ENCODE measurements at regions not wholly inside any gene's neighbourhood (a gene's known extent, or its start where the extent isn't known, plus 50 kb on each side); places are given as distances from the start of the nearest gene placed in this dataset.

- H3K79me2 ChIP-seq (ENCODE audit: insufficient read depth, low read length): no peaks in the 10 kb centered on the region
- no peaks in the 10 kb centered on the region for H3K36me3 ChIP-seq (ENCODE audit: insufficient read depth, low read length)
- H3K27me3 ChIP-seq (ENCODE audit: insufficient read depth, low read length): no peaks in the 10 kb centered on the region
- no peak overlapping the region for H3K9ac ChIP-seq (ENCODE audit: low read length)
- H3K27ac ChIP-seq (ENCODE audit: low read depth, low read length, poor library complexity, severe bottlenecking): no peak overlapping the region
- no peaks in the 10 kb centered on the region for H4K20me1 ChIP-seq (ENCODE audit: insufficient read depth, low read length)
- no peaks in the 10 kb centered on the region for H3K9me2 ChIP-seq (ENCODE audit: low read depth, low read length)
- H3K9me3 ChIP-seq (ENCODE audit: low read length): no peaks in the 10 kb centered on the region
- no peak overlapping the region for H3K4me2 ChIP-seq (ENCODE audit: low read length)
- H3F3A ChIP-seq (ENCODE audit: insufficient read depth, low read length): no peaks in the 10 kb centered on the region
- no peak overlapping the region for H2AFZ ChIP-seq (ENCODE audit: low read length)
- TF ChIP-seq, protein P1, sequence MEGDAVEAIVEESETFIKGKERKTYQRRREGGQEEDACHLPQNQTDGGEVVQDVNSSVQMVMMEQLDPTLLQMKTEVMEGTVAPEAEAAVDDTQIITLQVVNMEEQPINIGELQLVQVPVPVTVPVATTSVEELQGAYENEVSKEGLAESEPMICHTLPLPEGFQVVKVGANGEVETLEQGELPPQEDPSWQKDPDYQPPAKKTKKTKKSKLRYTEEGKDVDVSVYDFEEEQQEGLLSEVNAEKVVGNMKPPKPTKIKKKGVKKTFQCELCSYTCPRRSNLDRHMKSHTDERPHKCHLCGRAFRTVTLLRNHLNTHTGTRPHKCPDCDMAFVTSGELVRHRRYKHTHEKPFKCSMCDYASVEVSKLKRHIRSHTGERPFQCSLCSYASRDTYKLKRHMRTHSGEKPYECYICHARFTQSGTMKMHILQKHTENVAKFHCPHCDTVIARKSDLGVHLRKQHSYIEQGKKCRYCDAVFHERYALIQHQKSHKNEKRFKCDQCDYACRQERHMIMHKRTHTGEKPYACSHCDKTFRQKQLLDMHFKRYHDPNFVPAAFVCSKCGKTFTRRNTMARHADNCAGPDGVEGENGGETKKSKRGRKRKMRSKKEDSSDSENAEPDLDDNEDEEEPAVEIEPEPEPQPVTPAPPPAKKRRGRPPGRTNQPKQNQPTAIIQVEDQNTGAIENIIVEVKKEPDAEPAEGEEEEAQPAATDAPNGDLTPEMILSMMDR (IDR thresholded peaks at IDR 0.05; ENCODE audit: low read length): no peak
- no peak for TF ChIP-seq EZH2 (IDR thresholded peaks at IDR 0.05; ENCODE audit: borderline replicate concordance, low read length)
- H3K4me1 ChIP-seq (ENCODE audit: insufficient read depth, low read length, severe bottlenecking): peaks cover 14% of the 10 kb centered on the region
- no peak overlapping the region for H3K4me3 ChIP-seq (ENCODE audit: low read depth, low read length, poor library complexity, severe bottlenecking)
These were observed 56.9 kb upstream of the SATB1 start for GRCh38 chr3:18481946-18482548.

GRCh38 chr3:18477620-18478019, 52.5 kb upstream of the SATB1 start:
- Histone ChIP-seq H3K27ac (ENCODE audit: low read depth, low read length, poor library complexity, severe bottlenecking) (no peak overlapping the region), H3F3A (ENCODE audit: insufficient read depth, low read length) (no peaks in the 10 kb centered on the region), H4K20me1 (ENCODE audit: insufficient read depth, low read length) (no peaks in the 10 kb centered on the region), H3K79me2 (ENCODE audit: insufficient read depth, low read length) (no peaks in the 10 kb centered on the region), H3K9me2 (ENCODE audit: low read depth, low read length) (no peaks in the 10 kb centered on the region), H3K4me1 (ENCODE audit: insufficient read depth, low read length, severe bottlenecking) (peaks cover 14% of the 10 kb centered on the region), H3K9ac (ENCODE audit: low read length) (no peak overlapping the region), H2AFZ (ENCODE audit: low read length) (no peak overlapping the region), H3K9me3 (ENCODE audit: low read length) (no peaks in the 10 kb centered on the region), H3K4me2 (ENCODE audit: low read length) (no peak overlapping the region), H3K27me3 (ENCODE audit: insufficient read depth, low read length) (no peaks in the 10 kb centered on the region), H3K36me3 (ENCODE audit: insufficient read depth, low read length) (no peaks in the 10 kb centered on the region), H3K4me3 (ENCODE audit: low read depth, low read length, poor library complexity, severe bottlenecking) (no peak overlapping the region)
- TF ChIP-seq, protein P1 (IDR thresholded peaks at IDR 0.05; ENCODE audit: low read length): no peak
- TF ChIP-seq EZH2 (IDR thresholded peaks at IDR 0.05; ENCODE audit: borderline replicate concordance, low read length): no peak
